Stimulated activated CD8-positive, alpha-beta memory T cell treated with anti-CD3 and anti-CD28 coated beads, Interleukin-2, amount 100 ng/mL, for 48 hours (primary cell): ENCODE measurements at regions not wholly inside any gene's neighbourhood (a gene's known extent, or its start where the extent isn't known, plus 50 kb on each side); places are given as distances from the start of the nearest gene placed in this dataset.

ENCODE experiments used
- DNase-seq, 2 donors: peaks; one replicate each; pipeline ENCODE4 v3.0.0-alpha.2; 2020; ENCODE audit warnings: low read depth in 2 of 2

DNA sequence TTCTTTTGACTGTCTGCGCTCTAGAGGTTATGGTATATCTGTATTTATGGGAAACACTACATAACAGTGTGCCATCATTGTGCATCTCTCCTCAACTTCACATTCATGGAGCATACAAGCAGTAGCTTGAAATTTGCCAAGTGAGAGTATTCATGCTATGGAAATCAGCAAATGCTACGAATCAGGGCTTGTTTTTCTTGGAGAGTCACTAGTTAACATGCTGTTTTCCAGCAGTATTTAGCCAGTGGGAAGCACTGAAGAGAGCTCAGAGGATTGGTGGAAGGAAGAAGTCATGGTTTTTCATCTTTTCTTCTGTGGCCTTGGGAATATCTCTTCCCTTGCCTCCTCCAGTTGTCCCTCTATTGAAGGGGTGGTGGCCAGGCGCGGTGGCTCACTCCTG, 303.0 kb downstream of the PSAT1 start:
- no peak for DNase-seq

GRCh38 chr9:78601957-78602565, 305.1 kb downstream of the PSAT1 start:
- no peak for DNase-seq

DNA sequence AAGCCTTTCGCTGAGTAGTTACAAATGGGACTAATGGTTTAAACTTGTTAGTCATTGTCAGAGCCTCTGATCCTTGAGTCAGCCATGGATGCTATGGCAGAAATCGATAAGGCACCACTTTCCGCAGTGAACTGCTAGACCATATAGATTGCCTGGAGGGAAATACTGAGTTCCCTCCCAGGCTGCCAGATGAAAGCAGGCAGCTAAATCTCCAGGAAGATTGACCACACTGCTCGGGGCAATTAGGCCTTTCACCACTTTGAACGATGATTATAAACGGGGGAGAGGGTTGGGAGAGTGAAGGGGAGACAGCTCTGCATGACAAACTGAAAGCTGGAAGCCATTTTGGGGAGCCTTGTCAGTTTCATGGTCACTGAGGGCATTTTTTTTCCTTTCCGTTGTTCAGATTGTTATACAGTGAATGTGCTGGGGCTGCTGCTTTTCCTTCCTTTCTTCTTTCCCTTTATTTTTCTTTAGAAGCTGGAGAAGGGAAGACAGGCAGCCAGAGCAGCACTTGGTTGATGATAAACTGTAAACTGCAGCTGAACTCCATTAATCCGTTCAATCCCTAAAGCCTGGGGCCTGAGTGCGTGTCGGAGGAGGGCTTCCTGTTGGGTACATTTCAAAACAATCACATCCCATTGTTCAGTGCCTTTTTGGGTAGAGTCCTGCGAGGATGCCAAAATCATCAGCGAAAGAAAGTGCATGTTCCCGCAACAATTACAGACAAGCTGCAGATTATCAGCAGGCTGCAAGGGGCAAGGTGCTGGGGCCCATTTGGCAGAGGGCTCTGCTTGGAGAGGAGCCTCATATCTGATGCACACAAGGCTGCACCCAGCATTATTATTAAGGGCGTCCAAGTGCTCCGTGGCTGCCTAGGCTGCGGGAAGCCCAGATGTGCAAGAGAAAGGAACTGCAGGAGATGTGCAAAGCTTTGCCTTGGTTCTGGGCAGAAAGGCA, 308.4 kb downstream of the PSAT1 start:
- DNase-seq: no peak

GRCh38 chr9:78606001-78606379, 309.1 kb downstream of the PSAT1 start:
- no peak for DNase-seq

GRCh38 chr9:78607853-78608252, 310.9 kb downstream of the PSAT1 start:
- DNase-seq: no peak

- DNase-seq: no peak
Measured at GRCh38 chr9:78609450-78609849, 312.5 kb downstream of the PSAT1 start.

DNA sequence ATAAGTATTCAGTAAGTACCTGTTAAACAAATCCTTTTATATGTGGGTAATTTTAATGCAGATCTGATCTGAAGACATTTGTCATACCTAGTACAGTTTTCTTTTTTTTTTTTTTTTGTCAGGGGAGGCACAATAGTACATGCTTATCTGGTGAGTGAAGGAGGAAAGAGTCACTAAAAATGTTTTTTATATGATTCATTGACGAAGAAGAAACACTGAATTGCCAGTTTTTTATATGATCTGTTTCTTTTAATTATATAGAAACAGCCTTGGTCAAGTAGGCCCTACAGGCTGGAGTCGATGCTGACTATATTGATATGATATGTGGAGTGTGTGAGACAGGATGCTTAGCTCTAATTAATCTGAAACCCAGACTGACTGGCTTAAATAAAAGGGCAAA, 315.2 kb downstream of the PSAT1 start:
- DNase-seq: no peak

DNA sequence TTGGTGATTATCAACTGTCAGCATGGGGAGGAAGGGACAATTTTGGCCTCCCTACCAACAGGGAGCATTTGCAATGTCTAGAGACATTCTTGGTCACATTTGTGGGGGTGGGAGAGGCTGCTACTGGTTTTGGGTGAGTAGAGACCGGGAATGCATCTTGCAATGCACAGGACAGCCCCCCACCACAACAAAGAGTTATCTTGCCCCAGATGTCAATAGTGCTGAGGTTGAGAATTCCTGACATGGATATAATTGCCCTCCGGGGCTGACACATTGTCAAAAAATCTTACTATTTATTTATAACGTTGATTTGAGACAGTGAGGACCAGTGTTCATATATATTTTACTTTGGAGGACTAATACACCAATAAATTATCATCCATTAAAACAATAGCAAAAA, 316.1 kb downstream of the PSAT1 start:
- DNase-seq: no peak

GRCh38 chr9:78614892-78615291, 318.0 kb downstream of the PSAT1 start:
- DNase-seq: no peak

GRCh38 chr9:78615372-78615771, 318.4 kb downstream of the PSAT1 start:
- DNase-seq: no peak

GRCh38 chr9:78618735-78619134, 321.8 kb downstream of the PSAT1 start:
- DNase-seq: no peak

DNA sequence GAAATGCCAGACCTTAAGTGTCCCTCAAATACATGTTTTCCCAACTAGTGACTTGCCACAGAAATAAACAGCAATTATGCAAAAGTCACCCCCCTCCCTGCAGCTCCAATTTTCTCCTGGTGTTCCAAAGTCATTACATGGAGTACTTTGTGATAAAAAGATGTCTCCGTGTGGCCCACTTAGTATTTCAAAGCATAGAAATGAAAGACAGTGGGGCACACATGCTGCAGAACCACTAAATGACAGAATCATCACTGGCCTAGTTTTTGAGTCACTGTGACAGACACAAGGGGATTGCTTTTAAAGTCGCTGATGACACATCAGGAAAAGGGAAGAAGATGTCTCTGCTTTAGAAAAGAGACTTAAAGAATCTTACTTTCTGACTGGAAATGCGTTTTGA, 323.4 kb downstream of the PSAT1 start:
- no peak for DNase-seq

DNA sequence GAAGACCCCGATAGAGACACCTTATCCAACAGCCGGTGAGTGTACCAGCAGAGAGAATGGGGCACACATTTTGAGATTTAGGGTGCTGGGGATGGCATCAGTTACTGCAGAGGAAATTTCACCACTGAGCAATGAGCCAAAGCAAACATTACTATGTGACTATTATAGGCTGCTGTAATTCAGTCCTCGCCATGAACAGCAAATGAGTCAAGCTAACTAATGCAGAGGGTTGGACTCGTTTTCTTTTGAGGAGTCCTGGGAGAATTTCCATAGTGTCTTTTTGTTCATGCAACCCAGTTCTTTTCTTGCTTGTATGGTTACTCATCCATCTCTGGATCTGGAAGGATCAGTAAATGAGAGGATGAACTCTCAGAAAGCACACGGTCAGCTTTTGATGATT, 323.8 kb downstream of the PSAT1 start:
- no peak for DNase-seq

DNA sequence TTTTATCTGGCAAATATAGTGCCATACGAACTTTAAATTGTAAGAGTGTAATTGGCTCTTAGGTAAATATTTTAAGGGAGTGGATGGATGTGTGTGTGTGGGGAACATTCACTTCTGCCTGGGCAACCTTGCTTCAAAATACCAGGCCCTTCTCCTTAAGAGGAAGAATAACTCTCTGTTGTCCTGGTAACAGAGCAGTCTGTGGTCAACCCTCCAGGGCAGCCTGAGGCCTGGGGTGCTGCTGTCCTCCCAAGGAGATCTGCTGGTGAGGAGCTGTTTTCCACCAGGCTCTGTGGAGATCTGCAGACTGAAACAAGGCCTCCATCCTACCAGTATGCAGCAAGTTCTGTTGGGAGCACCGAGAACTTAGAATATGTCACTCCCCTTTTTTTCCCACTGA, 325.2 kb downstream of the PSAT1 start:
- no peak for DNase-seq

DNA sequence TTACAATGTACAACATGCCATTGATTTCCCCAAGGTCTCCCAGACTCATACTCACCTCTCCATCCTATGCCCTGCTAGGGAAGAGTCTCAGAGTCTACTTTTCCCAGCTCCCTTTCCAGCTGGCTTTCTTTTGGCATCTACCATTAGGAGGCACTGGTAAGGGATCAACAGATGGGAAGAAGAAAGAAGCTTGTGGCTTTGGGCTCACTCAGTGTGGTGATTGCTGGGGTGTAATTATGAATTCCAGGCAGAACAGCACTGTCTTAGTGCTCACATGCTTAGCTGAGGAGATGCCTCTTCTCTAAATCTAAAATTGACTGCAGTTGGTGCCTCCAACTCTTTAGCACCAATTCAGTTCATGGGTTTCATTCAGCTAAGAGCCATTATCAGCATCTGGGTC, 330.0 kb downstream of the PSAT1 start:
- no peak for DNase-seq

GRCh38 chr9:78630966-78631365, 334.0 kb downstream of the PSAT1 start:
- DNase-seq: no peak

DNA sequence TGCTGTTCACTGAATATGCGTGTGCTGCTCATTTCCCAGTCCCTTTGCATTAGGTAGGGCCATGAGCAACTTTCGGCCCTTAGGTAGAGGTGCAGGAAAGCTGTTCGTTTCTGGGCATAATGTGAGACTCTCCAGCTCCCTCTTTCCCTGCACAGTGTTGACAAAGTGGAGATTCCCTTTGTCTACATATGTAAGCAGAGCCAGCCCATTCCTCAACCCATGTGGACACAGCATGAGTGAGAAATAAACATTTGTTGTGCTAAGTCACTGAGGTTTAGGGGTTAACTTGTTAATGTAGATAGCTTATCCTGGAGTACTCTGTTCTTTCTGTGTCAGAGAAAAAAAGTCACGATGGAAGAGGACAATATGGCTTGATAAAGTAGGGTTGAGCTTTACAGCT, 343.8 kb downstream of the PSAT1 start:
- DNase-seq: no peak

DNA sequence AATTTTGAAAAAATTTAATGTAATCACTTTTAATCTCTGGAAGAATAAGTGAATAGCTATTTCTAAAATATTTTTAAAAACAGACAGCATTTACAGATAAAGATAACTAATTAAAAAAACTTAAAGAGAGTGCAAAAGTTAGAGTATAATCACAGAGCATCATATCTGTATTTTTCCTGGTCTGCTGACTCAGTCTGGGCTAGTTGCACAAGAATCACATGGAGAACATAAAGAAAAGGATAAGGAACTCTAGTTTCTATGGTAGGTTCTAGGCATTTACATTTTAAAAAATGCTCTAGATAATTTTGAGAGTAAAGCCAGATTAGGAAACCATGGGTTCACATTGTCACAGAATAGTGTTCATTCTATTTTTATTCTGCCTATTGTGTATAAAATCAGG, 347.4 kb downstream of the PSAT1 start:
- DNase-seq: no peak

GRCh38 chr9:78654324-78654723, 357.4 kb downstream of the PSAT1 start:
- DNase-seq: no peak

GRCh38 chr9:78663369-78663768, 366.4 kb downstream of the PSAT1 start:
- no peak for DNase-seq

DNA sequence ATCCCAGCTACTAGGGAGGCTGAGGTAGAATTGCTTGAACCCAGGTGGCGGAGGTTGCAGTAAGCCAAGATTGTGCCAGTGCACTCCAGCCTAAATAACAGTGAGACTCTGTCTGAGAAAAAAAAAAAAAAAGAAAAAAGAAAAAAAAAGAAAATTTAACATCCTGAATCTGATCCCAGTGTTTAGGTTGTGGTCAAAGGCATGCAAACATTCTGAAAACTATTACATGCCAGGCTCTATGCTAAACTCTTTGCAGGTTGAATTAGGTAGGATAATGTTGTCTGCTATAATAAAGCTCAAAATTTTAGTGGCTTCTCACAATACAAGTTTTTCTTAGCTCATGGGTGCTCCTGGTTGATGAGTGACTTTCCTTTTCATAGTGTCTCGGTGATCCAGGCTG, 367.4 kb downstream of the PSAT1 start:
- DNase-seq: no peak

GRCh38 chr9:78666818-78667414, 370.0 kb downstream of the PSAT1 start:
- no peak for DNase-seq
